WI38 (cell line): ENCODE measurements at regions not wholly inside any gene's neighbourhood (a gene's known extent, or its start where the extent isn't known, plus 50 kb on each side); places are given as distances from the start of the nearest gene placed in this dataset.

Source experiments
- H3K4me3 ChIP-seq: 2 replicates; pipeline ENCODE4 v1.5.1; 2011; ENCODE audit warnings: low read depth, mild to moderate bottlenecking, control low read depth, low read length
- TF ChIP-seq, protein P1 (sequence below): IDR thresholded peaks from 2 replicates; pipeline ENCODE4 v1.5.1; 2012; ENCODE audit warnings: low read depth, mild to moderate bottlenecking, control low read depth, low read length

DNA sequence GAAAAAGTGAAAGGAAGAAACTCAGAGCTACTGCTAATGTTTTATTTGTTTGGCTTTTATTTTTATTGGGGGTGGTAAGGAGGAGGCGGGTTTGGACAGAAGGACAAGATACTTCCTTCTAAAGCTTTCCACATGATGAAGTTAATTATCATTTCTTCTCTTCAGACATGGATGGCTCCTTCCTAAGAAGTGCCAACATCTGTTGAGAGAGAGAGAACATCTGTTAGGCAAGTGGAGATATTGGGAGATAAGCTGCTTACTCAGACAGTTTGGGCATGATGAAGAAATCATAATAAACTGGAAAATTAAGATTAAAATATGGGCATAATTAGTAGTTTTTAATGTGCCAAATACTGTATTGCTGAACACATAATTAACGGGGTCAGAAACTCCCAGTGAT lies 535.7 kb upstream of the INTU start:
- no peak overlapping the region for H3K4me3 ChIP-seq
- TF ChIP-seq, protein P1, sequence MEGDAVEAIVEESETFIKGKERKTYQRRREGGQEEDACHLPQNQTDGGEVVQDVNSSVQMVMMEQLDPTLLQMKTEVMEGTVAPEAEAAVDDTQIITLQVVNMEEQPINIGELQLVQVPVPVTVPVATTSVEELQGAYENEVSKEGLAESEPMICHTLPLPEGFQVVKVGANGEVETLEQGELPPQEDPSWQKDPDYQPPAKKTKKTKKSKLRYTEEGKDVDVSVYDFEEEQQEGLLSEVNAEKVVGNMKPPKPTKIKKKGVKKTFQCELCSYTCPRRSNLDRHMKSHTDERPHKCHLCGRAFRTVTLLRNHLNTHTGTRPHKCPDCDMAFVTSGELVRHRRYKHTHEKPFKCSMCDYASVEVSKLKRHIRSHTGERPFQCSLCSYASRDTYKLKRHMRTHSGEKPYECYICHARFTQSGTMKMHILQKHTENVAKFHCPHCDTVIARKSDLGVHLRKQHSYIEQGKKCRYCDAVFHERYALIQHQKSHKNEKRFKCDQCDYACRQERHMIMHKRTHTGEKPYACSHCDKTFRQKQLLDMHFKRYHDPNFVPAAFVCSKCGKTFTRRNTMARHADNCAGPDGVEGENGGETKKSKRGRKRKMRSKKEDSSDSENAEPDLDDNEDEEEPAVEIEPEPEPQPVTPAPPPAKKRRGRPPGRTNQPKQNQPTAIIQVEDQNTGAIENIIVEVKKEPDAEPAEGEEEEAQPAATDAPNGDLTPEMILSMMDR: no peak

DNA sequence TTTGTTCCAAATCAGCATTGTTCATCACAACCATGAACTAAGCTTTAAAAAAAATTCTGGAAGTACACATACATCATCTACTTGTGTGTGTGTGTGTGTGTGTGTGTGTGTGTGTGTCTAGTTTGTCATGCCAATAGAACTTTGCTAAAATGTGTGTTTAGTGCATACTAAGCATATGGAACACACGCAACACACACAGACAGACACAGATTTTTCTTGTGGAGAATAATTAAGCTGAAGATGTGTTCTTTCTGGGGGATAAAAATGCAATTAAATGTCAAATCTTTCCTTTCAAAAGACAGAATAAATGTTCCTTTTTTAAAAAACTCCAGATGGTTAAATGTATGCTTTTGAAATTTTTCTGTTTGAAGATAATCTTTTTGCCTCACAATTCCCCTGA lies 530.4 kb upstream of the INTU start:
- H3K4me3 ChIP-seq: no peak overlapping the region
- TF ChIP-seq, protein P1: no peak

DNA sequence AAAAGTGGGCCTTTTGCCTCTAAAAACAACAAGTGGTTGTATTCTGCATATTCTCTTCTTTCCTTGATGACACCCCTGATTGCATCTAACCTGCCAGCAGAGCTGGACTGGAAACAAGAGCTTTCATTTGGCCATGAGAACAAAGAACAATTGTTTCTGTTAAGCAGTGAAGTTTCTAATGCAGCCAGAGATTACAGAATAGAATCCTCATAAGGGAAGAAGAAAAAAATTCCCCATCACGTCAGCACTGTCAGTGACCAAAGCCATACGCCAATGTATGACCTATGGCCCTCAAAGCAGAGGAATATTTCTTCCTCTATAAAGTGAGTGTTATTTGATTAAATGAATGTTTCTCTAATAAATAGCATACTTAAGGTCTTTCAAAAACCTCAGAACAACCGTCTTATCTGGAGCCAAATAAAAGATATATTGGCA lies 529.1 kb upstream of the INTU start:
- H3K4me3 ChIP-seq: no peak overlapping the region
- TF ChIP-seq, protein P1: no peak

DNA sequence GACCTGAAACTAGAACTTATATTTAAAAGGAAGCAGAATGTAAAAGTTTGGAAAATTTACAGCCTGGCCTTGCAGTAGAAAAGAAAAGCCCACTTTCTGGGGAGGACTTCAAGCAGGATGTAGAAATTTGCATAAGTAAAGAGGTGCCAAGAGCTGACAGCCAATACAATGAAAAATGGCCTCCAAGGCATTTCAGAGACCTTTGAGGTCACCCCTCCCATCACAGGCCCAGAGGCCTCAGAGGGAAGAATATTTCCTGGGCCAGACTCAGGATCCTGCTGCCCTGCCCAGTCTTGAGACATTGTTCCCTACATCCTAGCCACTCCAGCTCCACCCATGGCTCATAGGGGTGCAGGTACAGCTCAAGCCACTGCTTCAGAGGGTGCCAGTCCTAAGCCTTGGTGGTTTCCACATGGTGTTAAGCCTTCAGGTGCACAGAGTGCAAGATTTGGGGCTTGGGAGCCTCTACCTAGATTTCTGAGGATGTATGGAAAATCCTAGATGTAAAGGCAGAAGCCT lies 518.9 kb upstream of the INTU start:
- TF ChIP-seq, protein P1: no peak
- H3K4me3 ChIP-seq: no peak overlapping the region

DNA sequence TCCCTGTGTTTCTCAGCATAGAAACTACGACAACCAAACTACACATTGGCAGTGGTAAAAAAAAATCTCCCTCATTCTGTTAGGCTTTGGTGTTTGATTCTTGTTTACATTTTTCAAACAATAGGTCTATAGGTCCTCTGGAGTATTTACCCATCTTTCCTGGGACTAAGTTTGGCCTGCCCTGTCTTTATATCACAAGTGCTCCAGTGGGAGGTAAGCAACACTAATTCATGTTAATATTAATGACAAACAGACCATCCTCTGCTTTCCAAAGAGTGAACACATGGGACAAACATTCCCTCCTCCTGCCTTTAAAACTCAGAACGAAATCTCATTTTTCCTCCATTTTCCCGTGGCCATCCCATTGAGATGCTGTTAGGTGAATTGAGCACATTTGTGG lies 514.1 kb upstream of the INTU start:
- TF ChIP-seq, protein P1: no peak
- H3K4me3 ChIP-seq: no peak overlapping the region

DNA sequence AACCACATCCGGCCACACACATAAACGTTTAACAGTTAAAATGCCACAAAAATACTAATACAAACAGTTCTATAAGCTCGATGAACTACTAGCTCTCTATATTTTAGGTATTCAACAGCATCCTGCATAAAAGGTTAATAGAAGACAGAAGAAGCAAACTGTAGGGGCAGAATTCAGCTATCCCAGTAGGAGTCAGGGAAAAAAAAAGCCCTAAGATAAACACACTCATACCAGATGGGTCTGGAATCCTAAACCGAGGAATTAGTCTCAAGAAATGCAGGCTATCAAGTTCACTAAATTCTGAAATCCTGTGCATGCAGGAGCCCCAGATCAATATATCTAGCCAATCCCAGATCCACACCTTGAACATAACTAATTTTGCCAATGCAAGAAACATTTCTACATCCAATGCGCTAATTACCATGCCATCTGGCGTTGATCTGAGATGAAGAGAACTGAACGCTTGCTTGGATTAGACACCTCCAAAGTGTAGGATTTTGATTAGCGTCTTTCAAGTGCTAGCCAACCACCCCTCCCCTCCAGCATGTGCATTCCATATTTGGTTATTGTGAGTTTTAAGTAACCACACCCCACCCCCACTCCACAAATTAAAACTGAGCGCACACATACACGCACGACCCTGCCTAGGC lies 512.2 kb upstream of the INTU start:
- no peak overlapping the region for H3K4me3 ChIP-seq
- TF ChIP-seq, protein P1: no peak

DNA sequence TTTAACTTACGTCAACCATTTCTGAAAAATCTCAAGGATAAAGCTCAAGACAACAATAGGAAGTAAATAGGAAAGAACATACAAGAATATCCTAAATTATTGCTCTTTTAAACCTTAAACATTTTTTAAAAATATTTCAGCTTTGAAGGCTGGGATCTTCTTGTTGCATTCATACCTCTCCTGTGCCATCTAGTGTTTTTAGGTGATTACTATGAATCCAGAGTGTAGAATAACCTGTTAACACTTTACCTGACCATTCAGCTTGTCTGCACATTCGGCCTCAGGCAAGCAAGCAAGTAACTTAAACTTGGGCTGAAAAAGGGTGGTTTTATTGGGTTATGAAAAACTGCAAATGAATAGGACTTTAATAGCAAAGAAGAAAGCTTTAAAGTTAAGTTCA lies 507.8 kb upstream of the INTU start:
- TF ChIP-seq, protein P1: no peak
- H3K4me3 ChIP-seq: no peak overlapping the region
